GM18873 (cell line): ENCODE measurements at regions not wholly inside any gene's neighbourhood (a gene's known extent, or its start where the extent isn't known, plus 50 kb on each side); places are given as distances from the start of the nearest gene placed in this dataset.

Source experiments
- ATAC-seq: cut with Tn5 transposase; IDR thresholded peaks from one replicate; pipeline ENCODE4 v1.9.1; 2021; ENCODE audit warnings: mild to moderate bottlenecking, moderate library complexity, moderate number of reproducible peaks; ENCODE audit not compliant: unreplicated experiment, low FRiP score

- ATAC-seq = no peak
Observed at GRCh38 chr5:123881759-123882244, 369.8 kb downstream of the CSNK1G3 start.

- ATAC-seq = no peak
Observed at GRCh38 chr5:123880875-123881274, 368.9 kb downstream of the CSNK1G3 start.

- no peak for ATAC-seq
Observed at GRCh38 chr5:123879071-123879470, 367.1 kb downstream of the CSNK1G3 start.

GRCh38 chr5:123876276-123876790, 364.4 kb downstream of the CSNK1G3 start:
- ATAC-seq = no peak

GRCh38 chr5:123875561-123876275, 363.7 kb downstream of the CSNK1G3 start:
- no peak for ATAC-seq

GRCh38 chr5:123874600-123875201, 362.7 kb downstream of the CSNK1G3 start:
- no peak for ATAC-seq

- ATAC-seq = no peak
Observed at GRCh38 chr5:123873846-123874245, 361.9 kb downstream of the CSNK1G3 start.

GRCh38 chr5:123871373-123871772, 359.4 kb downstream of the CSNK1G3 start:
- ATAC-seq = no peak

GRCh38 chr5:123868881-123869280, 356.9 kb downstream of the CSNK1G3 start:
- ATAC-seq = no peak

- ATAC-seq = no peak
Observed at GRCh38 chr5:123868267-123868666, 356.3 kb downstream of the CSNK1G3 start.

- ATAC-seq = no peak
Observed at GRCh38 chr5:123865641-123866040, 353.7 kb downstream of the CSNK1G3 start.

- no peak for ATAC-seq
Observed at GRCh38 chr5:123864578-123864977, 352.6 kb downstream of the CSNK1G3 start.

- ATAC-seq = no peak
Observed at GRCh38 chr5:123858938-123859337, 347.0 kb downstream of the CSNK1G3 start.

GRCh38 chr5:123856766-123857165, 344.8 kb downstream of the CSNK1G3 start:
- ATAC-seq = no peak

GRCh38 chr5:123855609-123856008, 343.6 kb downstream of the CSNK1G3 start:
- no peak for ATAC-seq

- ATAC-seq = no peak
Observed at GRCh38 chr5:123845356-123846100, 333.6 kb downstream of the CSNK1G3 start.

- no peak for ATAC-seq
Observed at GRCh38 chr5:123844873-123845272, 332.9 kb downstream of the CSNK1G3 start.

GRCh38 chr5:123835421-123835820, 323.4 kb downstream of the CSNK1G3 start:
- no peak for ATAC-seq

- no peak for ATAC-seq
Observed at GRCh38 chr5:123830575-123830974, 318.6 kb downstream of the CSNK1G3 start.

GRCh38 chr5:123827811-123828210, 315.8 kb downstream of the CSNK1G3 start:
- no peak for ATAC-seq

GRCh38 chr5:123819833-123820232, 307.9 kb downstream of the CSNK1G3 start:
- ATAC-seq = no peak
